Neural crest cell (in vitro differentiated cells): ENCODE measurements at regions not wholly inside any gene's neighbourhood (a gene's known extent, or its start where the extent isn't known, plus 50 kb on each side); places are given as distances from the start of the nearest gene placed in this dataset.

ENCODE experiments used
- DNase-seq: peaks from one replicate; pipeline ENCODE4 v3.0.0; 2021; ENCODE audit warnings: low read depth, mixed read lengths, low spot score
- H3K27ac Mint-ChIP-seq: one replicate; pipeline ENCODE4 v1.8.0; 2021; ENCODE audit warnings: mild to moderate bottlenecking, mixed read lengths; ENCODE audit not compliant: unreplicated experiment
- H3K27me3 Mint-ChIP-seq: 2 replicates; pipeline ENCODE4 v1.8.0; 2021; ENCODE audit warnings: low read depth, mild to moderate bottlenecking, mixed read lengths
- H3K36me3 Mint-ChIP-seq: 2 replicates; pipeline ENCODE4 v1.8.0; 2021; ENCODE audit warnings: low read depth, mild to moderate bottlenecking, mixed read lengths
- H3K4me1 Mint-ChIP-seq: 2 replicates; pipeline ENCODE4 v1.8.0; 2021; ENCODE audit warnings: mixed read lengths
- H3K4me3 Mint-ChIP-seq: one replicate; pipeline ENCODE4 v1.8.0; 2021; ENCODE audit warnings: mild to moderate bottlenecking, mixed read lengths
- H3K9me3 Mint-ChIP-seq: 2 replicates; pipeline ENCODE4 v1.8.0; 2021; ENCODE audit warnings: mixed read lengths
- TF ChIP-seq, protein P1 (sequence below): fragments of 200-600 bp; sonication (generic); conservative IDR thresholded peaks from 2 replicates; pipeline ENCODE4 v1.5.0; 2021; ENCODE audit warnings: antibody characterized with exemption, mild to moderate bottlenecking

DNA sequence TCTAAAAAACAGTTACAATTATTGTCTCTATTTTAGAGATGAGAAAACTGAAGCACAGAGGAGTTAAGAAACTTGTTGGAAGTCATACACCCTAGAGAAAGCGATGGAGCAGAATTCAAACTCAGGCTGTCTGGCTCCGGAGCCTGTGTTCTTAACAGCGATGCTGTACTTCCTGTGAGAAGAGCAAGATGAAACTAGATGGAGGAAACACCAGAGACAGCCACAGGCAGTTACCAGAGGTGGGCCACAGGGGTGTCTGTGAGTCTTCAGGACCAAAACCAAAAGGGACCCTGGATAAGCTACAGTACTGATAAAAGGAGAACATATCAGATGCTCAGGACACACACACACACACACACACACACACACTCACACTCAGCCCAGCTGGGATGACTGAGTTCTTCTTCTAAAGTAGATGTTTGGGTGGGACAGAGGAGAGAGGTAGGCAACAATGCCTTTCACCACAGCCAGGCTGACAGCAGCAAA is 289.2 kb downstream of the FZD1 start:
- H3K4me3 Mint-ChIP-seq: no peak overlapping the region
- H3K9me3 Mint-ChIP-seq: no peaks in the 10 kb centered on the region
- H3K27ac Mint-ChIP-seq: no peak overlapping the region
- peaks cover 10% of the 10 kb centered on the region for H3K4me1 Mint-ChIP-seq
- DNase-seq: no peak
- no peaks in the 10 kb centered on the region for H3K36me3 Mint-ChIP-seq
- TF ChIP-seq, protein P1, sequence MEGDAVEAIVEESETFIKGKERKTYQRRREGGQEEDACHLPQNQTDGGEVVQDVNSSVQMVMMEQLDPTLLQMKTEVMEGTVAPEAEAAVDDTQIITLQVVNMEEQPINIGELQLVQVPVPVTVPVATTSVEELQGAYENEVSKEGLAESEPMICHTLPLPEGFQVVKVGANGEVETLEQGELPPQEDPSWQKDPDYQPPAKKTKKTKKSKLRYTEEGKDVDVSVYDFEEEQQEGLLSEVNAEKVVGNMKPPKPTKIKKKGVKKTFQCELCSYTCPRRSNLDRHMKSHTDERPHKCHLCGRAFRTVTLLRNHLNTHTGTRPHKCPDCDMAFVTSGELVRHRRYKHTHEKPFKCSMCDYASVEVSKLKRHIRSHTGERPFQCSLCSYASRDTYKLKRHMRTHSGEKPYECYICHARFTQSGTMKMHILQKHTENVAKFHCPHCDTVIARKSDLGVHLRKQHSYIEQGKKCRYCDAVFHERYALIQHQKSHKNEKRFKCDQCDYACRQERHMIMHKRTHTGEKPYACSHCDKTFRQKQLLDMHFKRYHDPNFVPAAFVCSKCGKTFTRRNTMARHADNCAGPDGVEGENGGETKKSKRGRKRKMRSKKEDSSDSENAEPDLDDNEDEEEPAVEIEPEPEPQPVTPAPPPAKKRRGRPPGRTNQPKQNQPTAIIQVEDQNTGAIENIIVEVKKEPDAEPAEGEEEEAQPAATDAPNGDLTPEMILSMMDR: no peak
- no peaks in the 10 kb centered on the region for H3K27me3 Mint-ChIP-seq

DNA sequence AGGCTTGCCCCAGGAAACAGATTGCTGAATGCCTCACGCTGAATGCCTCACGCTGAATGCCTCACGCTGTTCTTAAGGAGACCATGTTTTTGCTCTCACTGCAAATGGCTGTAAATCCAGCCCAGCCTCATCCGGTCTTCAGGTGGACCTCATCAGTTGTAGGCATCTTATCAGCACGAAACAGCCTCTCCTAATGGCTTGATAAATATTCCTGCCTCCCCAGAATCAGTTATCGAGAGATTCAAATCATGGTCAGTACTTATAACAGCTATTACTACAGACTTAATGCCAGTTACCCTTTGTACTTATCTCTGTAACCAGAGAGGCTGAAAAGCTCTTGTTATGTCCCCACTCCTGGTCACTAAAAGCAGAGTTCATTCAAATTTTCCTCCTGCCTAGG is 290.6 kb downstream of the FZD1 start:
- no peak overlapping the region for H3K4me3 Mint-ChIP-seq
- H3K4me1 Mint-ChIP-seq: peaks cover 10% of the 10 kb centered on the region
- no peaks in the 10 kb centered on the region for H3K27me3 Mint-ChIP-seq
- H3K36me3 Mint-ChIP-seq: no peaks in the 10 kb centered on the region
- H3K27ac Mint-ChIP-seq: no peak overlapping the region
- no peaks in the 10 kb centered on the region for H3K9me3 Mint-ChIP-seq
- TF ChIP-seq, protein P1: no peak
- no peak for DNase-seq

DNA sequence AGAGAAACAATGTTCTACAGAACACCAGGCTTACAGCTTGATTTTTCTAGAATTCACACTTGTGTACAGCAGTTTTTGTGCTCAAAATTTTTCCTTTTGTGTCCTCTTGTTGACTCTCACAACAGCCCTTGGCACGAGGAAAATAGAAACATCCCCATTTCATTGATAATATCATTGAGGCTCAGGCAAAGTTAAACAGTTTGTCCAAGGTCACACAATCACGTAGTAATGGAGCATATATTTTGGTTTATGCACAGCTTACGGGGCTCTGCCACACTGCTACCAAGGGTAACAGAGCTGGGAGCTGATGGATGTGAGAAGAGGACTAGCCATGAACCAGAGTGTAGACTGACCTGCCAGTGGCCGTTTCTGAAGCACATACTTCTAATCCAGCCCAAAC is 292.0 kb downstream of the FZD1 start:
- TF ChIP-seq, protein P1: no peak
- H3K4me3 Mint-ChIP-seq: no peak overlapping the region
- no peaks in the 10 kb centered on the region for H3K27me3 Mint-ChIP-seq
- peaks cover 10% of the 10 kb centered on the region for H3K4me1 Mint-ChIP-seq
- no peaks in the 10 kb centered on the region for H3K9me3 Mint-ChIP-seq
- no peak overlapping the region for H3K27ac Mint-ChIP-seq
- H3K36me3 Mint-ChIP-seq: no peaks in the 10 kb centered on the region
- no peak for DNase-seq

DNA sequence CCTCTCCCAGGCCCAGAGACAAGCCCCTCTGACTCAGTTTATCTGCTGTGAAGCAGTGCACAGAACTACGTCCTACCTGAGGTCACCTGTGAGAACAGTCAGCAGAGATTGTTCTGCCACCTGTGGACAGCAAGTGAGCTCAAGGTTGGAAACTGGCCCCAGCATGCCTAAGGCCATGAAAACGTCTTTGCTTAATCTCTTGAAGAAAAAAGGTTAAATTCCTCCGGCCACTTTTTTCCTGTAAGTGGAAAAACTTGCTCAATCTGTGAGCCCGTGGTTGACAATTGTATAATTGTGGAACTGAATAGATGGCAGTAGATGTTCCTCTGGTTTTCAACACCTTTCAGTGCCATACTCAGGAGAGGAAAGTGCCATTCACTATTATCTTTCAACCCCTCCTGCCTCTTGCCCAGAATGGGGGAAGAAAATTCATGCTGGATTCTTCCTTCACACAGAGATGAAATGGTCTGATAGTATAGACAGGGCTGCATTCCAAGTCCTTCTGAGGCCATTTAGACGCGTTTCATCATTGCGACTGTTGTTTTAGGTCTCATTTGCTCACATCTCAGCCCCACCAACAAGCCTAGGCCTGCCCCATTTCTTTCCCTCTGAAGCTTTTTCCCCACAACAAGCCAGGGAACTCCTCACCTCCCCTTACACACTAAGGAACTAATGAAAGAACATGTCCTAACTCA is 292.9 kb downstream of the FZD1 start:
- DNase-seq: no peak
- no peak overlapping the region for H3K4me3 Mint-ChIP-seq
- TF ChIP-seq, protein P1: no peak
- peak overlapping the region; percentile 67 for H3K27ac Mint-ChIP-seq
- H3K27me3 Mint-ChIP-seq: no peaks in the 10 kb centered on the region
- H3K9me3 Mint-ChIP-seq: no peaks in the 10 kb centered on the region
- H3K4me1 Mint-ChIP-seq: peaks cover 10% of the 10 kb centered on the region
- H3K36me3 Mint-ChIP-seq: no peaks in the 10 kb centered on the region

DNA sequence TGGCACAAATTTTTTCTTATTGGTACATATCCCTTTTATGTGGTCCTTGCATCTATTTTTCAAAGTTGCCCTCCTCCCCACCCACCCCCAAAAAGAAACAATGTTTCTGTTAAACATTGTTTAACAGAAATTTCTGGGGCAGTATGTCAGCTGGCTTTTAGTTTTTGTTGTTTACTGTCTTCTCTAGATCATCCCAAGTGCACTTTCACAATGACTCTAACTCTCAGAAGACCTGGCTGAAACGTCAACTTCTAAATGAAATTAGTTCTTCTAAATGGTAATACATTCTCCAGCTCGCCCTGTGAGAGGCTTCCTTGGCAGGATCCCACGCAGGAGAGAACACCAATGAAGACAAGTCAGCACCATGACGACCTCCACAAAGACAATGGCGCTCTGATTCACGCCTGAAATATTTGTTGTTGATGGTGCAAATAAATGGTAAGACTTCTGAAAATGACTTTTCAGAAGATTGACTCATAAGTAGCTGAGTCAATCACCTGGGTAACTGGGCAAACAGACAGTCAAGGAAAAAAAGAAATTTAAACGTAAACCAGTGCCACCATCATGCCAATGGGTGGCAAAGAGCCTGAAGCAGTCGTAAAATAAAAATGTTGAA is 293.7 kb downstream of the FZD1 start:
- Mint-ChIP-seq H3K27ac (no peak overlapping the region), H3K9me3 (no peaks in the 10 kb centered on the region), H3K27me3 (no peaks in the 10 kb centered on the region), H3K36me3 (no peaks in the 10 kb centered on the region), H3K4me1 (peaks cover 10% of the 10 kb centered on the region), H3K4me3 (no peak overlapping the region)
- no peak for DNase-seq
- TF ChIP-seq, protein P1: no peak
